ENCODE measurements at regions not wholly inside any gene's neighbourhood (a gene's known extent, or its start where the extent isn't known, plus 50 kb on each side); places are given as distances from the start of the nearest gene placed in this dataset.

- FAIRE-seq = no peak
These were observed 661.8 kb downstream of the MATN1 start for GRCh38 chr1:30061292-30062220.

DNA sequence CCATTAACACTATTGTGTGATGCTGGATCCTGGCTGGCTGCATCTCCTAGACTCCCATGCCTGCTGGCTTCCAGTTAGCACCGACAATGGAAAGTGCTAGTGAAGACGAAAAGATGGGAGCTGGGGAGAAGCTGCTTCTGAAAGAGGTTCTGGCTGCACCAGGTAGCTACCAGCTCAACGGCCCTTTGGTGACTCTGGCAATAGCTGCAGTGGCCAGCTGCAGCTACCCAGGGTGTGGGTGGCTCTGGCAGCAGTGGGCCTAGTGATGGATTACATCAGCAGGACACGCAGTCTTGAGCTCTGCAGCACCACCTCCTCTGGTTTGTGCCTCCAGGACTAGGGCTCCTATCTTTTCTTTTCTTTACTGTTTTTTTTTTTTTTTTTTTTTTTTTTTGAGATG lies 662.6 kb downstream of the MATN1 start:
- FAIRE-seq = no peak

DNA sequence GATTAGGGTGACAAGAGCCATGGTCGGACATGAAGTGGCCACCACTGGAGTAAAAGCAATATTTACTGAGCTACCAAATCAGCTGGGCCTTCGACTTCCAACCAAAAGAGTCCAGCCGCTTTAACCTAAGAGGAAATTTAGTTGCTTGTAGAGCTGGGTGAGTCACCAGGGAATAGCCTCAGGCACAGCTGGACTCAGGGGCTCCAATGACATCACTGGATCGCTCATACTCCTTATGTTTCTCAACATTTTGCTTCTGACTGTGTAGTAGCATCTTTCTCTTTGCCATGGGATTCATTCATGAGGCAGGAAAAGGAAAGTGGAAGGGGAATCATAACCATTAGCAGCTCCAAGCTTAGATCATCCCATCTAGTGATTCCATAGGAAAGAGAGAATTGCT lies 664.4 kb downstream of the MATN1 start:
- no peak for FAIRE-seq

DNA sequence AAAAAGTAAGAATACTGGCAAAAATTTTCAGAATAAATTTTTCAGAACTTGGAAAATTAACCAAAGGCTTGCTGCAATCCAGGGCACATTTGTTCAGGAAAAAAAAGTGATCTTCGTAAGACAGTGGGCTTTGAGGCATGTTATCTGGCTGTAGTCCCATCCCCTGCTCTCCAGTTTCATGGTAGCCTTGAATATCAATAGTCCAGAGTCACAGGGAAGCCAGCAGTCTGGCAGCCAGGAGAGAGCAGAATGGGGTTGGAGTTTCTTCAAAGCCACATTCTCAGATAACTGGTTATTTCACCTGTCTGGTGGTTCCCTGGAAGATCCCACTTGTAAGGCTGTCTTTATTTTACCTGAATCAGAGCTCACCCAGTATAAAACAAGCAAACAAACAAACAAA lies 669.3 kb downstream of the MATN1 start:
- no peak for FAIRE-seq

- no peak for FAIRE-seq
These were observed 671.2 kb downstream of the MATN1 start for GRCh38 chr1:30052178-30052577.

DNA sequence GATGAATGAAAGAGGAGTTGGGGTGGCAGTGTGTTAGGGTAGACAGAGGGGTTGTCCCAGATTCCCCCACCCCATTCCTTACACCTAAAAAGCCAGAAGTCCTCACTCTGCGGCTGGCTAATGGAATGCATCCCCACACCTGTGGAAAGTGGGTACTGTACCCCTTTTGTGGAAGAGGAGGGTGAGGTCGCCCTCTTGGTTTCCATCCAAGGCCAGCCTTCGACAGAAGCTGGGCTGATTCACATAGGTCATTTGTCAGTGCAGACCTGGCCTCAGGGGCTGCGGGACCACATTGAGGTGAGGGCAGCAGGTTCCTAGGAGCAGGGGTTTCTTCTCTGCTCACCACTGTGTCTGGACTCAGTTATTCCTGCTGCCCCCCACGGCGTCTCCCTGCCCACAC lies 671.6 kb downstream of the MATN1 start:
- no peak for FAIRE-seq

DNA sequence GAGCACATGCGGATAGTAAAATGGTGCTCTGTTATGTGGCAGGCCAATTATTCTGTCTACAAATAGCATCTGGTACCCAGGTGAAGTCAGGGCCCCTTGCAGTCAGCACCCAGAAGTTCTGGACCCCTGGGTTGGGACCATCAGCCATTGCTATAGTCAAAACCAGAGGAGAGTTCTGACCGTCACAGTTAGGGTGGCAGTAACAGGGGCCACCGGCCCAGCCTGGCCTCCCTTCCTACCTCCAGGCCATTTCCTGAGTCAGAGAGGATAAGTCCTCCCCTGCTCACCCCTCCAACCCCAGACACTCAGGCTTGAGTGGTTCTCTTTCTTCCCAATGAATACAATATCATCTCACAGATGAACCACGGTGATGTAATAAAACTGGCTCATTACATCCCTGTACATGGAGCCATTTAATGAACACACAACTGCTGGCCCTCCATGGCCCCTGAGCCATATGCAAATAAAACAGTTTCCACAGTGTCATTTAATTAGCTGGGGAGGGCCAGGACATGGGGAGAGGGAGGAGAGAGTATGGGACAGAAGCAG lies 673.6 kb downstream of the MATN1 start:
- no peak for FAIRE-seq

DNA sequence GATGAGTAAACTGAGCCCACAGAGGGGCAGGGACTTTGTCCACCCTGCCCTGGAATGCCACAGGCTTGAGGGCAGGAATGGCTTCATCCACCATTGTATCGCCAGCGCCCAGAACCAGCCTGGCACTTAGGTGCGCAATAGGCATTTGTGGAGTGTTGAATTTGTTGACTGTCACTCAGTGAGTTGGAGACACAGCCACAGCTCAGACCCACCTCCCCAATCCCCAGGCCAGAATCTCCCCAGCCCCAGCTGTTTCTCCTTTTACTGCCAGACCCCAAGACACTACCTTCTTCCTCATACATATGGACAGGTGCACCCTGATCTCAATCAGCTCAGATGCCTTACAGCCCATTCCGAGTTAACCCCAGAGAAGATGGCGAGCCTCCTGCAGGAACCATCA lies 674.5 kb downstream of the MATN1 start:
- FAIRE-seq = no peak

DNA sequence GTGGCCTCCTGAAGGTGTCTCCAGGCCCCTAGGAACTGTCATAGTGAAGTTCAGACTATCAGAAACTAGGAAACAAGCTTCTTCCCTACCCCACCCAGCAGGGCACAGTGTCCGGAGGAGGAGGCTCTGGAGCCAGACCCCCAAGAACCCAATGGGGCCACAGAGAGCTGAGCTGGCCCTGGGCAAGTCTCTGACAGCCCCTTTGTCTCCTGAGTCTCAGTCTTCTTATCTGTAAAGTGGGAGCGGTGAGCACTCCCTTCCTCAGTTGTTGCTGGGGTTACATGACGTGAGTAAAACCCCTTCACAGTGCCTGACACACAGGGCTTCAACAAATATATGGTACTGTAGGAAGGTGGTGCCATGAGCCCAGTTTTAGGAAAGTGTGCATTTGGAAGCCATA lies 675.8 kb downstream of the MATN1 start:
- FAIRE-seq = no peak

DNA sequence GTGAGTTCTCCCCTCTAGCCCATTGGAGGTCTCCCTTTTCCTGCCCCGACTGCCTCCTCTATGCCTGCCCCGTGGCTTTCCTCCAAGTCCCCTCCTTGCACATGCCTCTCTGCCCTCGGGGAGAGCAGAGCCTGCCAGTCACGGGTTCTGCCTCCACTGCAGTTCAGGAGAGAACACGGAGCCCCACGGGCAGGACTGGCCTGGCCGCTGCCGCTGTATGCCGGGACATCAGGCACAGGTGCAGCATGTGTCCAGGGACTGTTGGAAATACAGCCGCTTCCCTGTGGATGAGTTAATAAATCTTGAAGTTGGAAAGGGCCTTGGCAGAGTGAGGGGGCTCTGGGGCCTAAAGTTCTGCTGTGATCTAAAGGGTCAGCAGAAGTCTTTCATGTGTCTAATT lies 676.6 kb downstream of the MATN1 start:
- no peak for FAIRE-seq

GRCh38 chr1:30045304-30046090 lies 677.9 kb downstream of the MATN1 start:
- no peak for FAIRE-seq

GRCh38 chr1:30044656-30045144 lies 678.7 kb downstream of the MATN1 start:
- no peak for FAIRE-seq

DNA sequence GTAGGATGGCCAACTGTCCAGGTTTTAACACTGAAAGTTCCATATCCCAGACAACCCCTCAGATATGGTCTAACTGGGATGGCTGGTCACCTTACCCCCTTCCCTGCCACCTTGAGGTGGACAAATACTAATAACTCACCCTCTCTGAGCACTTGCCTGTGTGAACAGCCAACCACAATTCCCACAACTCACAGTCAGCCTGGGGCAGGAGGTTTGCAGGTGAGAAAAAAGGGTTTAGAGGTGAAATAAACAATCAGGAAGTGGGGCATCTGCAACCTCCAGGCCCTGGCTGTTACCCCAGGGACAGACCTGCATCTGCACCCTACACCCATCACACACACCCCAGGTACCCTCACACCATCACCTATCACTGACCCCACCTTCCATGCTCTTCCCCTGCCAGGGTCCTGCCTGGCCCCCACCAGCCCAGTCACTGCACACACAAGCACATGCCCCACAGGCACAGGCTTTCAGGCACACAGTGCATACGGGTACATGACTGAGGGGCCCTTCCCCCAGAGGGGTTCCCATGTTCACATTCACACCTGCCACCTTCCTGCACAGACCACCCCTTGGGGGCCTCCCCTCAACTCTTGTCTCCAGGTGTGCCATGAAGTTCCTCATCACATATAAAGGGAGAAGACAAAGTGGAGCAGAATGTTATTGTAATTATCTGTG lies 679.5 kb downstream of the MATN1 start:
- FAIRE-seq = no peak

- no peak for FAIRE-seq
These were observed 680.1 kb downstream of the MATN1 start for GRCh38 chr1:30043256-30043655.

DNA sequence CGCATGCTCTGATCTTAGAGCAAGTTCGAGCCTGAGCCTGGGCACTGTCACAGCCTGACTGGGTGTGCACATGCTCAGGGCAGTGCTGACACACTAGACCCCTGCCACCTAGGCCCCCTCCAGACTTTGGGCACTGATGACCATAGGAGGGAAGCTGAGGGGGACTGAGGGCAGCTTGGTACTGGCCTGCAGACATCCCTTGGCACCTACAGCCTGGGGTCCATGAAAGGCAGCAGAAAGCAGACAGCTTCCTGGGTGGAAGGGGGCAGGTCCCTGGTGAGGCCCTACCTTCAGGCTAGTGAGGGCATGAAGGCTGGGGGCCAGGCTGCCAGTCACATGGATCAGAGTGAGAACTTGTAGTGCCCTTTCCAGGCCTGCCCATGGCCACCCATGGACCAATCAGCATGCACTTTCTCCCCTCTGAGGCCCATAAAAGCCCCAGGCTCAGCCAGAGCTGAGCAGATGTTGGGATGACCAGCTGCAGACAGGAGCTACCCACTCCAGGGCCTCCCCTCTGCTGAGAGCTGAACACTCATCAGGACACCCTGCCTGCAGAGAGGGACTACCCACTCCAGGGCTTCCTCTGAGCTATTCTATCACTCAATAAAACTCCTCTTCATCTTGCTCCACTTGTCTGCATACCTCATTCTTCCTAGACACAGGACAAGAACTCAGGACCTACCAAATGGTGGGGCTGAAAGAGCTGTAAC lies 680.8 kb downstream of the MATN1 start:
- no peak for FAIRE-seq

- no peak for FAIRE-seq
These were observed 681.5 kb downstream of the MATN1 start for GRCh38 chr1:30041741-30042437.

DNA sequence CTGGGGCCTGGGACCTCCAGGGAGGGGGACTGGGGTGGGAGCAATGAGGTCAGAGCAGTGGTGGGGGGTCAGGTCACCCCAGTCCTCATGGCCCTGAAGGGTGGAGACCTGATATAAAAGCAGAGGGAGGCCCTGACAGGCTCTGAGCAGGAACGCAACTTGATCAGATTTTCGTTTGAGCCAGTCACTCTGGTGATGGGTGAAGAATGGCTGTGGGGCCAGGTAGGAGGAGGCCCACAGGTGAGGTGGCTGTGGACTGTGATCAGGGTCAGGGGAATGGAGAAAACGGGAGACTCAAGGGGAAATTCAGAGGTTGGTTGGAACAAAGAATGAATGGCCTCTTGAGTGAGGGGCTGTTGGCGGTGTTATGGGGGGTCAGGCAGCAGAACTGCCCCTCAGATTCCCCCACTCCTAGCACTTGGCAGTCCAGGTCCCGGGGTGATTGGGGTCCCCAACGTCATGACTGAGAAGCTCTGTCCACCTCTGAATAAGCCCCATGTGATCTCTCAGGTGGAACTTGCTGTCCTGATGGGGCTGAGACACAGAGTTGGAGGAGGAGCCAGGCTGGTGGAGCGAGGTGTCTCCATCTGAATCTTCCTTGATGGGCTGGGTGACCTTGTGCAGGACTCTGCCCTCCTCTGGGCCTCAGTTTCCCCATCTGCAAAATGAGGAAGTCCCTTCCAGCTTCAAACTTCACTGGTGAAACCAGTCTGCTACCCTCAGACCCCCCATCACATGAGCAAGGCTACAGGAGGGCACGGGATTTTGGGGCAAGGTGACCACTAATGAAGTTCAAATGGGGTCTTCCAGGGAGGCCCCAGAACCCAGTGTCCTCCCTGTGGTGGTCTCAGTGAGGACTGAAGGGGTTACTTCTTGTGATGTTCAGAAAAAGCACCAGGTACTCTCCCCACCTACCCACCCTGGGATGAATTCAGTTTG lies 683.0 kb downstream of the MATN1 start:
- FAIRE-seq = no peak

DNA sequence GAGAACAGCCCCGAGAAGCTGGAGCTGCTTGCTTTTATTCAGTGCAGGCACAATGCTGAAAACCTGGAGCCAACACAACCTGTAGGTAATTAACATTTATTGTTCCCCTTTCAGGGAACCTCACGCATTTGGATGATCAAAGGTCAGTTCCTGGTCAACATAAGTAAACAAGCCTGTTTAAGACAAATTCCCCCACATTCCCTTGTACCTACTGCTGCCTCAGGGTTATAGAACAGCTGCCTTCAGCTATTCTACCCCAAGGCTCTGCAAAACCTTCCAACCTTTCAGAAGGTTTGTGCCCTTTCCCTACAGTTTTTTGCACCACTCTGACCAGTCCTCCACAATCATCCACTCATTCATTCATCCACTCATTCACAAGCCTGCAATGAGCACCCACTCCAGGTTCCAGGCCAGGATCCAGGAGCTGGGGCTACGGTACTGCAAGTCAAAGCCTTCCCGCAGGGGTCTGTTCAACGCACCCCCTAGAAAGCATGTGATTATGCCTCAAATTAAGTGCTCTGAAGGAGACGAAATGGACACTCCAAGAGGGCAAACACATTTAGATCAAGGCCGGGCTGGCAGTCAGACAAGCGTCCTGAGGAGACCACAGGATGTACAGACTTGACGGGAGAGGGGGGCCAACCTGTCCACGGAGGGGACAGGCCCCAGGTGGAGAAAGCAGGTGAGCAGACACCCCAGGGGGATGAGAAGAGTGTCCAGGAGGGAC lies 683.9 kb downstream of the MATN1 start:
- FAIRE-seq = no peak

GRCh38 chr1:30038134-30039025 lies 685.0 kb downstream of the MATN1 start:
- FAIRE-seq = no peak

Data from TTC549 (cell line).